ENCODE measurements at regions not wholly inside any gene's neighbourhood (a gene's known extent, or its start where the extent isn't known, plus 50 kb on each side); places are given as distances from the start of the nearest gene placed in this dataset.

- Histone ChIP-seq H3K27me3 (ENCODE audit: insufficient read depth, low read depth, severe bottlenecking) (no peaks in the 10 kb centered on the region), H3K4me3 (ENCODE audit: low read depth, low read length) (no peak overlapping the region), H3K36me3 (no peaks in the 10 kb centered on the region), H3K9me3 (ENCODE audit: severe bottlenecking) (peaks cover 7% of the 10 kb centered on the region), H3K27ac (no peak overlapping the region)
- no peak for TF ChIP-seq CTCF (IDR thresholded peaks at IDR 0.05; ENCODE audit: low read depth, low read length)
- no peak for DNase-seq
Observed at GRCh38 chr4:4961936-4962335, 57.3 kb downstream of the CYTL1 start.

GRCh38 chr4:4962928-4963327 lies 56.3 kb downstream of the CYTL1 start:
- Histone ChIP-seq H3K4me3 (ENCODE audit: low read depth, low read length) (no peak overlapping the region), H3K9me3 (ENCODE audit: severe bottlenecking) (peaks cover 7% of the 10 kb centered on the region), H3K27me3 (ENCODE audit: insufficient read depth, low read depth, severe bottlenecking) (no peaks in the 10 kb centered on the region), H3K36me3 (no peaks in the 10 kb centered on the region), H3K27ac (no peak overlapping the region)
- no peak for DNase-seq
- no peak for TF ChIP-seq CTCF (IDR thresholded peaks at IDR 0.05; ENCODE audit: low read depth, low read length)
